GM18519 (cell line): ENCODE measurements at regions not wholly inside any gene's neighbourhood (a gene's known extent, or its start where the extent isn't known, plus 50 kb on each side); places are given as distances from the start of the nearest gene placed in this dataset.
A peak's percentile ranks its signal among the peaks of the same experiment; 100 is the strongest.

Experiments
- ATAC-seq: cut with Tn5 transposase; IDR thresholded peaks from one replicate; pipeline ENCODE4 v1.9.1; 2021; ENCODE audit warnings: mild to moderate bottlenecking, moderate library complexity; ENCODE audit not compliant: unreplicated experiment, low FRiP score

DNA sequence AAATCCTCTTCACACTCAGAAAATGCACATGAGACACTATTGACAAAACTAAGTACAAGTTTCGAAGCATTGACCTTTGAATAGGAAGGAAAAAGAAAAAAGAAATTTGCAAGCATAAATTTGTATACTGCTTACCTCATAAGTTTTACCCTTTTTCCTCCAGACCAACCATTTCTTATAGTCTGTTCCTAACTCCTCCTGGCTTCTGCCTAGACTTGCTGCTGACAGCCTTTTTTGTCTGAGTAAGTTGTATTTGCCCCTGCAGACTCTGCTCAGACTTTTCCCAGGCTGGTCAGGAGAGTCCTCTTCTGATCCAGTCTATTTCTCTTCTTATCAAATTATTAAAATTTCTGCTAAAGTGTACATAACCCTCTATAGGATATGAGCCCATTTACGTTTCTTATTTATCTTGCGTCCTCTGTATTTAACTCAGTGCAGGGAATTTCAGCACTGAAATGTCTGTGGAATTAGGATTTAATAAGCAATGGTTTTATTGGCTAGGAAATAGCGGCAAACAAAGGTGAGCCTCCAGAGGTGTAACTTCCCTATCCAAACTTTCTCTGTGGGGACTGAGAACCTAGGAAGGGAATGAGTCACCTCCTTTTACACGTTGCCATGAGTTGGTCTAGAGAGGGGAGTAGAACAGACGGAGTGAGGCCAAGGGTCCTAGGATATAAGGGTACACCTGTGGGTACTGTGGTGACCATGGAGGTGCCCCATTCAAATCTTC is 207.1 kb upstream of the MARCKS start:
- ATAC-seq: no peak

DNA sequence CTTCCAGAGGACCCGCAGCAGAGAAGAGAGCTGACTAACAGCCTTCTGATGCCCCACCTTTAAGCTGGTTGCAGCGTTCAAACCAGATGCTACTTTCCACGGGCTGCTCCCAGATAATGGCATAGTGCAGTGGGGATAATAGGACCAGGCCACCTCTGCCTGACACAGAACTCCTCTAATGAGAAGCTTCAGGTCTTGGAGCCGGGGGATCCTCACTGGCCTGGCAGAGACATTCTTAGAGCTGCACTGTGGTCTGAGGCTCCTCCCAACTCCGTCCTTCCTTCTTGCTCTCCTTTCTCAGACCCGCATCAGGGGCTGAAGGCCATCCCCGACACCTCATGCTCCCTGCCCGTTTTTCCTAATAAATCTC is 206.6 kb upstream of the MARCKS start:
- no peak for ATAC-seq

DNA sequence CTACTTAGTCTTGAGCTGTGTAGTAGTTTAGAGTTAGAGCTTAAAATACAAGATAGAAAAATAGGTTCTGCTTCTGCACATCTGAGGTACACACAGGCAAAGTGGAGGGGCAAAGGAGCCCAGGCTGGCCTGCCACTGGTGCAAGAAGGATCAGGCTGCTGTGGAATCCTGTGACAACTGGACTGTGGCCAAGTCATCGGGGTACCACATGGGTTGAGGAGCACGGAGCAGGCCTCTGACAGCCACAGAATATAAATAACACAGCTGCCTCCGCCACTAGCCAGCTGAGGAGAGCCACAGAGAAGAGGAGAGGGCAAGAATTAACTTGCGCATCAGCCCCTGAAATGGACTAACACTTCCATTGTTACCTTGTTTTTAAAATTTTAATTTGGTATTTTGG is 206.0 kb upstream of the MARCKS start:
- no peak for ATAC-seq

DNA sequence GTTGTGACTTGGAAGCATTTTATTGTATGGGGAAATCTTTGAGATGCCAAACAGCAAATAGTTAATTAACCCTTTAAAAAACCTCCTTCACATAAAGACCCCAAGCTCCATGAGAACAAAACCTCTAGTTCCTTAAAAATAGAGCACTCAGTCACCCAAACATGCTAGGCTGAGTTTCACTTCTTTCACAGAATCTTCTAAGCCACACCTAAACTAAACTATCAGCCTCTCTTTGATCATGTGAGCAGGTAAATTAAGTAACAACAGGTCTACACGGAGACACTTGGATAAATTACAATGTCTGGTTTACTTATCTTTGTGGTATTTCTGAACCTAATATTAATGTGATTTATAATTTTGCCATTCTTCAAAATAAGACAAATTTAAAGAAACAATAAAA is 205.2 kb upstream of the MARCKS start:
- ATAC-seq: peak; percentile 36

DNA sequence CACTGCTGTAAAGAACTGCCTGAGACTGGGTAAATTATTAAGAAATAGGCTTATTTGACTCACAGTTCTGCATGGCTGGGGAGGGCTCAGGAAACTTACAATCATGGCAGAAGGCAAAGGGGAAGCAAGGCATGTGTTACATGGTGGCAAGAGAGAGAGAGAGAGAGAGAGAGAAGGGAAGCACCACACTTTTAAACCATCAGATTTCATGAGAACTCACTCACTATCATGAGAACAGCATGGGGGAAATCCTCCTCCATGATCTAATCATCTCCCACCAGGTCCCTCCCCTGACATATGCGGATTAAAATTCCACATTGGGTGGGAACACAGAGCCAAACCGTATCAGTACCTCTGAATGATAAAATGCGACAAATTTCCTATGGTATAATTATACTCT is 203.9 kb upstream of the MARCKS start:
- ATAC-seq: no peak

DNA sequence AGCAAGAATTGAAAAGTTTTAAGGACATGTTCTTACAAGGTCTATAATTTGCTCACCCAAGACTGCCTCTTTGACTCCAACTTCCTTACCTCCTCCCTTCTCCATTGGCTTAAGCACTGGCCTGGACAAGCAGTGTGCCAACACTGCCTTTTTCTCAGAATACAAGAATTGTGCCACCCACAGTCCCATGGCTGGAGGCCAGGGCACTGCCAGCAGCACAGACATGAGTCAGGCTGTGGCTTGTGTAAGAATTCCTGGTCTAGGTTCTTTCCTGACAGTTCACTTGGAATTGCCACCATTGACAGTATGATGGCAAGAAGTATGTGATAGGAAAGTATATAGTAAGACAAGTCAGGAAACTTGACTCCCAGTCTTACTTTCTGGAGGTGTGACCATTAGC is 202.7 kb upstream of the MARCKS start:
- ATAC-seq: no peak

DNA sequence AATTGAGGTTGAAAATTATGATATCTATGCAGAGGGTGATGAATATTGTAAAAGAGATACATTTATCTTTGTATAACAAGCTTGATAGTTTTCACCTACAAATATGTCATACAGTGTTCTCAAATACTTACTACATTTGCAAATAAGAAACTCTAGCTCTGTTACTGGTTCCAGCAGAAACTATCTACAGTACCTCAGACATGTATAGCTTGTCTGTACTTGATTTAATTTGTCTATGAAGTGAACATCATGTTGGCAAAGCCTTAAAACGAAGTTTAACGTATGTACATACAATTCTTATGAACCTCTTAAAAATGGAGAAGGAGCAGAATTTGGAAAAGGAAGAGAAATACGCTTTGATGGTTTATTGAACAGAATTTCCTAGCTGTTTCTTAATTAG is 201.4 kb upstream of the MARCKS start:
- no peak for ATAC-seq

DNA sequence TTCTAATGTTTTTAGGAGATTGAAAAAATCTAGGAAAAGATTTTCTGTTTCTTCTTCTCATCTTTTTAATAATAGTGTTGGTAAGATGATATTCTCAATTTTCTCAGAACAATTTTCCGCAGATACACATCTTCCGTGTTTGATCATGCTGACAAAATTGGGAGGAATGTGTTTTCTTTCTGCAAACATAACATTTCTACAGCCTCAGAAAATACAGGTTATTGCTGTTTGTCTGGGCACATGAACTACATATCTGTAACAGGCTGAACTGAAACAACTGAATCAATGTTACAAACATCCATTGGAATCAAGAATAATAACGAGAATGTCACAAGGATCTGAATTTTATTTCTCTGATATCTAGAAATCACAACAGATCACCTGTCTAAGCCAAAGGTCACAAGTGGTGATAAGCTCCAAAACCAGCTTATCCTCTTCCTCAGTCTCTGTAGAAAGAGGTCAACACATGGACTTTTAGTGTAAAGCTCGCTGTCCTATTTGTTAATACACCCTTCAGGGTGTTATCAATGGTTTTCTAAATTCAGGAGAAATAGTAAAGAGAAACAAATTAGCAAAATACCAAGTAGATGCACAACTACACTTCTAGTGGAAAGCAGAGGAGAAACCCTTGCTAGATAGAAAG is 197.3 kb upstream of the MARCKS start:
- no peak for ATAC-seq

DNA sequence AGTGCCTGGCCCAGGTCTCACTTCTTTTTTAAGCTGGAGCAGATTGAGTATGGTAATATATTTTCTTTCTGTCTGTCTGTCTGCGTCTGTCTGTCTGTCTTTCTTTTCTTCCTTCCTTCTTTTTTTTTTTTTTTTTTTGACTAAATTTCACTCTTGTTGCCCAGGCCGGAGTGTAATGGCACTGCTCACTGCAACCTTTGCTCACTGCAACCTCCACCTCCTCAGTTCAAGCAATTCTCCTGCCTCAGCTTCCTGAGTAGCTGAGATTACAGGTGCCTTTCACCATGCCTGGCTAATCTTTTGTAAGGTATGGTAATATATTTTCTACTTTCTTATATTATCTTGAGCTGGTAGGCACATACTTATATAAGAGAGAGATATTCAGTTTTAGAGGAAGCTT is 196.3 kb upstream of the MARCKS start:
- no peak for ATAC-seq

DNA sequence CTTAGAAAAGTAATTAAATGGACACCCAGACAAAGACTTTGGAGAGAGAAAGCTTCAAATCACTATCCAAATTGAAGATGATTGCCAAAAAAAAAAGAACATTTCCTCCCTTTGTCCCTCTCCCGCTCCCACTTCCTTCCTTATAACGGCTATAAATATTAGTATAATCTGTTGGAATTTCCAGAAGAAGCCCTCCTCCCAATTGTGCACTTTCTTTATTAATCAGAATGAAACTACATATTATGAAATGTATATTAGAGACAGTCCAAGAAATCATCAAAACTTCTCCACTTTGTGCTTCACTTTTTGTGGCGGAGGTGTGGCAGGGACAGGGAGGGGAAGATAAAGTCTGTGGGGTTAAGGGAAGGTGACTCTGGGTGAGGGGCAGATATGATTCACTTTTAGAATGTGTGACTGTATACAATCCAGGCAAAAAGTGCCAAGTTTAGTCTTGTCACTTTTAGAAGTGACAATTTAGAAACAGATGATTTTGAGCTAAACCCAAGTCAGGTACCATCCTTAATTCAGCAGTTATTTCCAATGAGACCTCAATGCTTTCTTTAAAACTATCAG is 195.0 kb upstream of the MARCKS start:
- ATAC-seq: no peak

DNA sequence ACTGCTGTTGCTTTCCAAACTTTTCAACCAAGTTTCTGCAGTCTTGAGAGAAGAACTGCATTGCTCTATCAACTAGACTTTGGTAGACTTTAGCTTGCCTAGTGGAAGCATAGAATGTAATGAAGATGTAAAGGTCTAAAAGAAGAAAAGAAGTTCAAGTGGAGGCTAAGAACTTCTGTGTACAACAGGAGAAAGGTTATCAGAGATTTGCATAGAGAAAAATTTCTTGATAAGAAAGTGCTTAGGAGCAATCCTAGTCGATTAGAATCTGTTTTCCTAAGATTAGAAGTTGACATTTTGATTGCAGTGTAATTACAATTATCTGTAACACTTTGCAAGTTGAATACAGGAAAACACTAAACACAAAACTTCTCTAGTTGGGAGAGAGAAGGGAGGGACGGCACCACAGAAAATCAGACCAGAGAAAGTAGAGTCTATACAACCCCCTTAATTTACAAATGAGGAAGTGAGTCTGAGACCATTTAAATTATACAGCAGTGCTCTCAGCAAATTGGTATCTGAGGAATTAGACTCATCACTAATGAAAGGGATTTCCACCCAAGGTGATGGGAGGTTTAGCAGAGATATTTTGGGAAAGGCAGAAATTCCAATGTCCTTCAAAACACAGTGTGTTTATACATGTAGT is 194.3 kb upstream of the MARCKS start:
- peak; percentile 73 for ATAC-seq

DNA sequence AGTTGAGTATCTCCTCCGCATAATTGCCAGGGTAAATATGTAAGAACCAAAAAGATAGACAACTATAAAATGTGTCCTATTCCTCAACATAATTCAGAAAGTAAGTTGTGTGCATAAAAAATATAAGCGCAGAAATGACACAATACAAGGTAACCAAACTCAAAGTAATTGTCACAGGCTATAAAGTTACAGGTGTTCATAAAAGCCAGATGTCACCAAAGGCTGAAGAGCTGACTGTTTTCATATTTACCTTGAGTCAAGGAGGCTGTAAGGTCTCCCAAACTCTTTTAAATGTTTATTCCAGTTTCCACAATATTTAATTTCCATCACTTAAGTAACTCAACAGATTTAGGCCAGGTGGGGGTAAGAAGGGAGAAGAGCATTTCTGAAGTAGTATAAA is 192.2 kb upstream of the MARCKS start:
- ATAC-seq: no peak

DNA sequence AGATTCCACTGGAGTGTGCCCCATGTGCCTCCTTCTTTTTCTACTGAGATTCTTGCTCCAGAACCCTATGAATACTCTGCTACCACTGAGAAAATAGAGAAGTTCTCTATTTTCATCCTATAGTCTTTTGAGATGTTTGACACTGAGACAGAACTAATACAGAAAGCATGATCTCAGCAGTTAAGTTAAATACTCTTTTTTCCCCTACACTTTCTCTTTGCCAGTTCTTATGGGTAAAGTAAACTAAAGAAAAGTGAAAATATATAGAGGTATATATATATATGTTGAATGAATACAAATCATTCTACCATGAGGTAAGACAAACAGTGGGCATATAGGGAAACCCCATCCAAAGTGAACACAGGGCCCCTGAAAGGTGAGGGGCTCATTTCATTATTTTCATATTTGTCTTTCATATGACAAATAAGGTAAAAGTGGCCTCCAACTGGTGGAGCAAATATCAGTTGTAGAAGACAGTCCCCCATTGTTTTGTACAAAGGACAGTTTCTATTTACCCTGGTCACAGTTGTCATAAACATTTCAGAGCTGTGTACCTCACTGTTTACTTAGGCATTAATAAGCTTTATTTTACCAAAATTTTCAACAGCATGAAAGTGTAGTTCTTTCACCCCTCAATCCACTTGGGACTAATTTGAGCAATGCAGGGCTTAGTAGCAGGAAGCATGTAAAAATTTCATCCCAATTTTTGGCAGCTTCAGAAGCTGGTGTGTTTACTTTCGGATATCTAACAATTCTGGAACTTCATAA is 188.3 kb upstream of the MARCKS start:
- ATAC-seq: no peak

DNA sequence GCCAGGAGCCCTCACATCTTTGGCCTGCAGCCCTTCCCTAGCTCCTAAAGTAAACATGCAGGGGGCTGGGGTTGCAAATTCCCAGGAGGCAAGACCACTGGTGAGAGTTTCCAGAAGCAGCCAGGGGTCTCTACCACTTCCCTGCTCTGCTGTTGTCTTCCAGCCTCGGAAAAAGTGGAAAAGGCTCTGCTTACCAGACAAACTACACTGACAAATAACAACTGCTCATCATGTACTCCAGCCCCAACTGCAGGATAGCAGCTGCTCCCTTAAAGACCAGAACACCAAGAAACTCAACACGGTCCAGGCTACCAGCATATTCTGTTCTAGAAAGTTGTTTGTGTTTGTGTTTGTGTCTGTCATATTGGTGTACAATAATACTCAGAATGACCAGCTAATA is 187.5 kb upstream of the MARCKS start:
- ATAC-seq: no peak

DNA sequence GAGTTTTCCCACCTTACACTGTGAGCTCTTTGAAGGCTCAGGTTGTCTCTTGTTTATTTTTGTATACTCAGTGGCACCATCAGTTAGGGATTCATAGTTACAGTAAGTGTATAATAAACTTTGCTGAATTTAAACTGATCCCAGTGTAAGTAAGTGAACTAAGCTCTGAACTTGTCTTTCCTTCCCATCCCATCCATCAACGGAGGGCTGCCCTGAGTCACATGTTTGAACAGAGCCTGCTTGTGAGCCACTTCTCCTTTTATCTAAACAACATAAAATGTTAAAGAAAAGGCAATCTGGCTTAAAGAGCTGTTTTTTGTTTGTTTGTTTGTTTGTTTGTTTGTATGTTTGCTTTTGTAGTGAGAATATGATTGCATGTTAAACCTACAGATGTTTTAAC is 185.7 kb upstream of the MARCKS start:
- no peak for ATAC-seq

DNA sequence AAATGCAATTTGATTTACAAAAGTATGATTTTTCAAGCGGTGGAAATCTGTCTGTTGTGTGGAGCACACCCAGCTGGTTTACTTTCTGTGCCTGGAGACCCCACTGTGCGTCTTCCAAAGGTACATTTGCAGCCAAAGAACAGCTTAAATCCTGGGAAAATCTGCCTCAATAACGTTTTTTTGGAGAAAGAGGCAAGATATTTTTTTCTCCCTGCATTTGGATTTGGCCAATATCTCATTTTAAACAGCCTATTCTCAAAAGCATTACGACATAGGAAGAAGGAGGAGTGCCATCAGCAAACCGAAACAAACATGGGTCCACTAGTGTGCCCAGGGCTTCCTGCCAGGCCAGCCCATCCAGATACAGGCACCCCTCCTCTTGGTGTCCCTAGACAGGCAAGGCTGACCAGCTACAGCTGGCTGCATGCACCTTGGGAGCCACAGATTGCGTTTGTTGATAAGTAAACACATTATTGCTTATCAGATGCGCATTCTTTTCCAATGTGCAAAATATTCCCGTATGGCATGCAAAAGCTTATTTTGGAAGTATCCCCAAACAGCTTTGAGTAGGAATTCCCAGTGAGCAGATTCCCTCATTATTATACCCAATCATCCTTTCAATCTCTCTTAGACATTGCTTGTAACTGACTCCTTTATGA is 184.5 kb upstream of the MARCKS start:
- no peak for ATAC-seq

DNA sequence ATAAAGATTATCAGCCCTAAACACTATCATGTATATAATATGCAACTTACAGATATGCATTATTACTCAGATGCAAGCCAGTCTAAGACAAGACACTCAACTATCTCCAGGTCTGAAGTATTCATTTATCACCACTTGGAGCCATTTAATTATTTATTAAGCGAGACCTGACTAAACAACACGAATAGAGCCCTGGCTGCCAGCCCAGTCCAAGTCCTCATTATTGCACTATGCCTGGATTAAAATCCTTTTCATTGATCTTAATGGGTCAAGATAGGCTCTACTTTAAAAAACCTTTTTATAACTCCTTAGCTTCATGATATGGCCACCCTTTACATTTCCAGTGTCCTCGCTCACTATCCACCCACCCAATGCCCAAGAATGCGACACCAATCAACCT is 183.1 kb upstream of the MARCKS start:
- no peak for ATAC-seq

DNA sequence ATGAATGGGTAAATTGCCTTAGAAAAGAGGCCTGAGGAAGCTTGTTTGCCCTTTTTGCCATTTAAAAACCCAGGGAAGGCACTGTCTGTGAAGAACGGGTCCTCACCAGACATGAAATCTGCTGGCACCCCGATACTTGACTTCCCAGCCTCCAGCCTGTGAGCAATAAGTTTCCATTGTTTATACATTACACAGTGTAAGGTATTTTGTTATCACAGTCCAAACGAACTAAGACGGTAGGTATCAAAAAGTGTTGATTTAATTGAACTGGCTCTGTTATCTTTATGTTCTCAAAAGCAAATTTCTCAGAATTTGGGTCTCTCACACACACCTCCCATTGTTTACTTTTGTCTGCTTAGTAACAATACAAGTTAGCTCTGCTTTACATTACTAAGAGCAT is 181.1 kb upstream of the MARCKS start:
- no peak for ATAC-seq

DNA sequence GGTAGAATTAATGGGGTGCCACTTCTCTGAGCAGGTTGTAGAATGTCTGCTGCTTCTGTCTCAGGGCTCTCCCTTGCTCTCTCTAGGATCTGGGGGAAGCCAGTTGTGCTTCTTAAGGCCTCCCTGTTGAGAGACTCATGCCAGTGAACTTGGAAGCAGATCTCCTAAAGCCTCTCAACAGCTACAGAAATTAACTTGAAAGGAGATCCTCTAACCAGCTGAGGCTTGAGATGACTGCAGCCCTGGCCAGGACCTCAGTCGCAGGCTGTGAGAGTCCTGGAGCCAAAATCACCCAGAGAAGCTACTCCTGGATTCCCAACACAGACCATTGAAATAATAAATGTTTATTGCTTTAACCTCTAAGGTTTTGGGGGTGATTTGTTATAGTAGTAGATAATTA is 180.2 kb upstream of the MARCKS start:
- no peak for ATAC-seq

DNA sequence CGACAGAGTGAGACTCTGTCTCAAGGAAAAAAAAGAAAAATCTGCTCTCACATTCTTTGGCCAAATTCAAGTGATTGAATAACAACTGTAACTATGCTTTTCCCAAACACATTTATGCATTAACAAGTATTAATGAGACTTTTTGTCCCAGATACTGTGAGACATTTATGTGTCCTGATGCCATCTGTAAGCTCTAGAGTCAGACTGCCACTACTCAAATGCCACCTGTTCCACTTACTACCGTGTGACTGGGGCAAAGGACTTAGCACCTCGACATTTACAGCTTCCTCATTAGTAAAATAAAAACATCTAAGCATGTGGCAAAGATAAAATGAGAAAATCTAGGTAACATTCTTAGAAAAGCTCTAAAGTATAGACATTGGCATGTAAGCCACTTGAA is 178.1 kb upstream of the MARCKS start:
- ATAC-seq: no peak

DNA sequence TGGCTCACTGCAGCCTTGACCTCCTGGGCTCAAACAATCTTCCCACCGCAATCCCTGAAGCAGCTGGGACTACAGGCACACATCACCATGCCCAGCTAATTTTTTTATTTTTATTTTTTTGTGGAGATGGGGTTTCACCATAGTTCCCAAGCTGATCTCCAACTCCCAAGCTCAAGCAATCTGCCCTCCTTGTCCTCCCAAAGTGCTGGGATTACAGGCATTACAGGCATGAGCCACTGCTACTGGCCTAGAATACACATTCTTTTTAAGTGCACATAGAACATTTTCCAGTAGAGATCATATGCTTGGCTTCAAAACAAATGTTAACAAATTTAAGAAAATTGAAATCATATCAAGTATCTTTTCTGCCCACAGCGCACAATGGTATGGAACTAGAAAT is 176.8 kb upstream of the MARCKS start:
- no peak for ATAC-seq
